GM12878 (cell line): ENCODE measurements at regions not wholly inside any gene's neighbourhood (a gene's known extent, or its start where the extent isn't known, plus 50 kb on each side); places are given as distances from the start of the nearest gene placed in this dataset.

Experiments used
- ATAC-seq: fragments of 200-7000 bp; cut with Tn5 transposase; 3 replicates; pipeline ENCODE4 v1.9.1; 2020; ENCODE audit warnings: mild to moderate bottlenecking, moderate library complexity
- BruUV-seq: library from RNA; stranded (reverse); fragments of 400-500 nt; replicated peaks from 2 replicates; lab custom pipeline; 2021; lab: Mats Ljungman, UMichigan
- CTCF ChIA-PET: fragments of 300-600 bp; sonication (Branson Sonifier 250); formaldehyde crosslinking; extraction: SDS; loops from one replicate; lab custom pipeline; 2021; ENCODE audit warnings: inconsistent platforms; lab: Yijun Ruan, JAX
- POLR2A ChIA-PET: fragments of 350-600 bp; formaldehyde crosslinking; extraction: SDS; loops from one replicate; lab custom pipeline; 2021; ENCODE audit warnings: inconsistent platforms; lab: Charles Lee
- RAD21 ChIA-PET: fragments of 300-600 bp; sonication (Branson Sonifier 250); formaldehyde crosslinking; loops from one replicate; lab custom pipeline; 2023; ENCODE audit warnings: antibody characterized with exemption; ENCODE audit not compliant: unreplicated experiment; lab: Charles Lee
- SMC1A ChIA-PET: fragments of 300-600 bp; sonication (Branson Sonifier 250); formaldehyde crosslinking; loops from one replicate; lab custom pipeline; 2023; ENCODE audit not compliant: unreplicated experiment, uncharacterized antibody; lab: Charles Lee
- DNase-seq: peaks from one replicate; pipeline ENCODE4 v3.0.0-alpha.2; 2011; ENCODE audit warnings: low read depth, low spot score
- FAIRE-seq: peaks from 3 replicates; lab custom pipeline; 2011; peaks lifted over from hg19 to GRCh38; lab: Jason Lieb, UNC
- H2AFZ ChIP-seq: 2 replicates; pipeline ENCODE4 v1.6.0; 2011; ENCODE audit warnings: low read depth, low read length, control low read depth; ENCODE audit not compliant: control insufficient read depth
- H3K27ac ChIP-seq: 2 replicates; pipeline ENCODE4 v1.5.1; 2011; ENCODE audit warnings: control low read depth; ENCODE audit not compliant: control insufficient read depth, insufficient read depth
- H3K27me3 ChIP-seq, 2 experiments: replicated peaks in 1 of 2; 2 replicates each; pipeline versions ENCODE4 v1.6.0 to v1.6.1; 2011; ENCODE audit warnings: low read length in 1 of 2; ENCODE audit not compliant: control insufficient read depth in 2 of 2, insufficient read depth in 2 of 2
- H3K36me3 ChIP-seq, 2 experiments: 2 replicates each; pipeline ENCODE4 v1.5.1; 2011; ENCODE audit warnings: low read length in 1 of 2; ENCODE audit not compliant: control insufficient read depth in 2 of 2, insufficient read depth in 2 of 2
- H3K4me1 ChIP-seq: 2 replicates; pipeline ENCODE4 v1.6.1; 2011; ENCODE audit warnings: mild to moderate bottlenecking, low read length, moderate library complexity, mixed read lengths; ENCODE audit not compliant: control insufficient read depth, insufficient read depth
- H3K4me2 ChIP-seq: 2 replicates; pipeline ENCODE4 v1.6.0; 2011; ENCODE audit warnings: control low read depth; ENCODE audit not compliant: control insufficient read depth, insufficient read depth
- H3K4me3 ChIP-seq: fragments of 200-600 bp; sonication (generic); 2 replicates; pipeline ENCODE4 v1.5.1; 2016
- H3K79me2 ChIP-seq: 2 replicates; pipeline ENCODE4 v1.6.0; 2011; ENCODE audit warnings: low read length; ENCODE audit not compliant: control insufficient read depth, insufficient read depth
- H3K9ac ChIP-seq: 2 replicates; pipeline ENCODE4 v1.8.0; 2011; ENCODE audit warnings: low read length, control low read depth, mixed read lengths; ENCODE audit not compliant: control insufficient read depth, insufficient read depth
- H3K9me3 ChIP-seq: replicated peaks from 3 replicates; pipeline ENCODE4 v1.5.1; 2011; ENCODE audit warnings: mild to moderate bottlenecking, low read length; ENCODE audit not compliant: control insufficient read depth, insufficient read depth
- H4K20me1 ChIP-seq: 2 replicates; pipeline ENCODE4 v1.6.0; 2011; ENCODE audit not compliant: control insufficient read depth, insufficient read depth
- CEBPB ChIP-seq, 2 experiments: fragments of 150-350 bp in 1 of 2; IDR thresholded peaks; 2 replicates each; pipeline ENCODE4 v1.6.1; 2012 to 2014; ENCODE audit warnings: low read depth in 2 of 2, low read length in 2 of 2, borderline replicate concordance in 1 of 2, inconsistent platforms in 1 of 2
- DPF2 ChIP-seq: fragments of 450-650 bp; IDR thresholded peaks from 2 replicates; pipeline ENCODE4 v1.6.1; 2017; ENCODE audit warnings: mild to moderate bottlenecking
- MTA2 ChIP-seq: fragments of 450-650 bp; IDR thresholded peaks from 2 replicates; pipeline ENCODE4 v1.6.1; 2016; ENCODE audit warnings: low read depth, mild to moderate bottlenecking, moderate library complexity
- NR2C2 ChIP-seq: IDR thresholded peaks from 2 replicates; pipeline ENCODE4 v1.6.1; 2011; ENCODE audit warnings: borderline replicate concordance, low read depth; ENCODE audit not compliant: control insufficient read depth, insufficient read length
- PAX5 ChIP-seq: IDR thresholded peaks from 2 replicates; pipeline ENCODE4 v1.6.1; 2011; ENCODE audit warnings: low read depth, low read length, borderline replicate concordance
- RBBP5 ChIP-seq: fragments of 200-600 bp; sonication (generic); conservative IDR thresholded peaks from 2 replicates; pipeline ENCODE4 v1.6.1; 2016
- SMC3 ChIP-seq: IDR thresholded peaks from 2 replicates; pipeline ENCODE4 v1.6.1; 2011; ENCODE audit warnings: low read length, improper control_type of control experiment, borderline replicate concordance
- SPI1 ChIP-seq: IDR thresholded peaks from 2 replicates; pipeline ENCODE4 v1.6.1; 2011; ENCODE audit warnings: low read depth, mild to moderate bottlenecking, low read length, moderate library complexity, borderline replicate concordance; ENCODE audit not compliant: insufficient read depth
- STAT1 ChIP-seq: fragments of 450-650 bp; conservative IDR thresholded peaks from 2 replicates; pipeline ENCODE4 v1.6.1; 2014; ENCODE audit warnings: antibody characterized with exemption, mild to moderate bottlenecking
- ZNF622 ChIP-seq: fragments of 450-650 bp; IDR thresholded peaks from 2 replicates; pipeline ENCODE4 v1.6.1; 2017; ENCODE audit warnings: mild to moderate bottlenecking, inconsistent platforms
- WGBS: methylation state at CpG from one replicate; pipeline ENCODE4 v1.1.6; 2016; ENCODE audit warnings: low lambda C conversion rate; ENCODE audit not compliant: insufficient replicate concordance, insufficient coverage; ENCODE audit errors: missing lambda C conversion rate; 5-methylcytosine and 5-hydroxymethylcytosine counted together
- in situ Hi-C: fragments of 300-500 bp; cut with MboI; formaldehyde crosslinking; loops from 9 replicates; pipeline ENCODE4 v1.14.3; 2018; ENCODE audit warnings: mixed read lengths
- intact Hi-C: fragments of 100-400 bp; cut with micrococcal nuclease; formaldehyde crosslinking; loops from one replicate; pipeline ENCODE4 v1.14.2; 2022; ENCODE audit not compliant: unreplicated experiment

DNA sequence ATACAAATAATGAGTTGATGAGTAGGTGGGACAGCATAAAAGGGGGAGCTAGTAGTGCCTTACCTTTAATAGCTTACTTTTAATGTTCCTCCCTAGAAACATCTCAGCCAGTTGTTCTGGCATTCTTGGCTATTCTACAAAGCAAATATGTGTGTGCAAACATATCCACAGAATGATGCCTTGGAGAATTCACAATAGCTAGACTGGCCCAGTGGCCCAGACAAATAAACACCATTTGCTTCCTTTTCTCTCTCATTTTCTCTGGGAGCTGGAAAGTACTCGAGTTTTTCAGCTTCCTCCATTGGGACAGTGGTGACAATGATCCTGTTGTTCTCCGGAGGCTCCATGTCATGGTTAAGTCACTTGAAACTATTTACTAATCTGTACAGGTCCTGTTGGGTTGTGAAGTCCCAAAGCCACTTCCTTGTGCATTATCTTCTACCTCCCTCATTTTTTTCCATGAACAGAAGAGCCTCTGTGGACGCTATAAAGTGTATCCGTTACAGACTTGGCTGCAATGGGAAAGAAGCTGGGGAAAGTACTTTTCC, 122.9 kb downstream of the DMAC1 start:
- no peak overlapping the region for H3K9ac ChIP-seq
- POLR2A ChIA-PET = no interaction called here
- H3K4me2 ChIP-seq = no peak overlapping the region
- SMC1A ChIA-PET = interaction anchor here (0.6 kb wide), 1 partner anchor 215 kb away, joined by 3 read pairs; no protein-coding TSS in a partner anchor
- H3K9me3 ChIP-seq = no peaks in the 10 kb centered on the region
- H2AFZ ChIP-seq = no peak overlapping the region
- H3K36me3 ChIP-seq = no peaks in the 10 kb centered on the region
- DNase-seq = no peak
- no peaks in the 10 kb centered on the region for H4K20me1 ChIP-seq
- BruUV-seq = no TSS peak
- H3K27me3 ChIP-seq = no peaks in the 10 kb centered on the region
- TF ChIP-seq SPI1 (no peak), NR2C2 (no peak), DPF2 (no peak), PAX5 (no peak), ZNF622 (no peak), STAT1 (no peak), MTA2 (no peak), SMC3 (no peak), CEBPB (IDR thresholded peaks at IDR 0.05; ENCODE audit: borderline replicate concordance in 1 of 2, low read depth in 2 of 2, low read length in 2 of 2) (no peak), RBBP5 (no peak)
- H3K27ac ChIP-seq = no peak overlapping the region
- FAIRE-seq = no peak
- RAD21 ChIA-PET = interaction anchor here (0.6 kb wide), 1 partner anchor 1758 kb away, joined by 3 read pairs; no protein-coding TSS in a partner anchor
- no peaks in the 10 kb centered on the region for H3K4me1 ChIP-seq
- WGBS = 39% methylated on average over 4 of the region's 4 CpGs
- no peaks in the 10 kb centered on the region for H3K79me2 ChIP-seq
- CTCF ChIA-PET = no interaction called here
- ATAC-seq = no peak
- in situ Hi-C loops = no loop called here
- no peak overlapping the region for H3K4me3 ChIP-seq
- intact Hi-C loops = no loop called here
